Ectodermal cell (in vitro differentiated cells): ENCODE measurements at regions not wholly inside any gene's neighbourhood (a gene's known extent, or its start where the extent isn't known, plus 50 kb on each side); places are given as distances from the start of the nearest gene placed in this dataset.
"Not testable (repeated sequence)": the region's sequence is repeated elsewhere in the genome, so short reads cannot be mapped to it uniquely, and the experiment has no call there.

Experiments
- H3K27ac ChIP-seq: 2 replicates; pipeline ENCODE4 v1.7.0; 2013; ENCODE audit warnings: mild to moderate bottlenecking, low read depth, low read length; ENCODE audit not compliant: insufficient read depth, poor library complexity, severe bottlenecking
- H3K27me3 ChIP-seq: 2 replicates; pipeline ENCODE4 v1.7.0; 2013; ENCODE audit warnings: mild to moderate bottlenecking, low read length; ENCODE audit not compliant: insufficient read depth, control insufficient read depth, poor library complexity, severe bottlenecking
- H3K36me3 ChIP-seq: one replicate; pipeline ENCODE4 v1.7.0; 2013; ENCODE audit warnings: low read length; ENCODE audit not compliant: control insufficient read depth, insufficient read depth
- H3K4me1 ChIP-seq: one replicate; pipeline ENCODE4 v1.7.0; 2013; ENCODE audit warnings: low read length; ENCODE audit not compliant: control insufficient read depth, insufficient read depth
- H3K4me3 ChIP-seq: 2 replicates; pipeline ENCODE4 v1.7.0; 2013; ENCODE audit warnings: low read depth, low read length, control low read depth; ENCODE audit not compliant: insufficient read depth
- H3K9me3 ChIP-seq: 2 replicates; pipeline ENCODE4 v1.7.0; 2013; ENCODE audit warnings: mild to moderate bottlenecking, low read length, moderate library complexity; ENCODE audit not compliant: control insufficient read depth
- WGBS, 2 experiments: methylation state at CpG; one replicate each; pipeline ENCODE4 v1.1.7; 2013; ENCODE audit warnings: missing lambda C conversion rate in 2 of 2; 5-methylcytosine and 5-hydroxymethylcytosine counted together

DNA sequence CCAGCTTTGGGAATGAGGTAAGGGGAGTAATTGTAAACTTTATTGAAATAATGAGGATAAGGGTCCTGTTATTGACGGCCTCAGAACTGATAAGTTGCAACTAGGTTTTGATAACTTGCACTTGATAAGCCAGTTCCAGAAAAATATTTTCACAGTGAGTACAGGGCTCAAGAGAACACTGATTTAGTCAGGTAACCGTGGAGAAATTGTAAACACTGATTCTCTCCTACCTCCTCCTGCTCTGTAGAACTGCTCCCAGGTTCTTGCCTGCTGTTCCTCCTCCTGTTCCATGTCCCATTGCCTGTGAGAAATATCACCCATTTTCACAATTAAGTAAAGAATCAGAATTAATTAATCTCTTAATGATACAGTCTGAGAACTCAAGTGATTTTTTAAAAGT lies 55.0 kb upstream of the CXXC4 start:
- 94% methylated on average over 2 of the region's 2 CpGs for WGBS, 2 experiments
- H3K4me3 ChIP-seq = no peak overlapping the region
- no peaks in the 10 kb centered on the region for H3K9me3 ChIP-seq
- H3K27ac ChIP-seq = no peak overlapping the region
- no peaks in the 10 kb centered on the region for H3K27me3 ChIP-seq
- H3K36me3 ChIP-seq = no peaks in the 10 kb centered on the region
- no peaks in the 10 kb centered on the region for H3K4me1 ChIP-seq

DNA sequence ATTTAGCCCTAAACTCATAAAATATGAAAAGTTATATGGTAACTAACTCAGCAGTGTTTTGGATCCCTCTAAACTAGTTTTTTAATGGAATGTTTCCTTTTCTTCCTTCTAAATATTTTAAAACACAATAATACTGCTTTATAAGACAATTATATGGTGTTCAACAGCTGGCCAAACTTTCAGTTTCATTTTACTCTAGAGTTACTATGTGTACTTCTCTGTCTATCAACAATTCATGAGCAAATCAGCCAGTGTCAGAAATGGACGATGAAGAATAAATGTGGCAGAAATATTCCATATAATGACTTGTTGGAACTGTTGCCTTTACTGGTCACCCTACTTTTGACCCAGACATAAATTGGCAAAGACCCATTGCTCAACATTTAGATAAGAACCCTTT lies 64.8 kb upstream of the CXXC4 start:
- H3K36me3 ChIP-seq = no peaks in the 10 kb centered on the region
- H3K27me3 ChIP-seq = no peaks in the 10 kb centered on the region
- H3K4me3 ChIP-seq = no peak overlapping the region
- no peak overlapping the region for H3K27ac ChIP-seq
- no peaks in the 10 kb centered on the region for H3K9me3 ChIP-seq
- 91 to 100% methylated on average over 1 of the region's 1 CpG for WGBS, 2 experiments
- no peaks in the 10 kb centered on the region for H3K4me1 ChIP-seq

DNA sequence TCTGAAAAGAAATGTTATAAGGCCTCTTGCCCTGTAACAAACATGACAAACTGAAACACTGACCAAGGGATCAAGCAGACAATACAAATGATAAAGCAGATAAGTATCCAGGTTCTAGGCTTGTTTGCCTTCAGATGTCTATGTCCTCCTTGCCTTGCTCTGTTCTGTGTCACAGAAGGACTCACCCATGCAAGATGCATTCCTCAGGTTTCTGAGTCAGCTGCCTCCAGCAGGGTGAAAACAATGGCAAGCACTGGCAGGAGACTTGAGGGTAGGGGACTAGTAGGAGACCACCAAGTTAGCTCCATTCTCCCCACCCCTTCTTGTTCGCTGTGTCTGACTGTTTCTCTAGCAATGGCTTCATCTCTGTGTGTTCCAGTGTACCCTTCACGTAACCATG lies 76.6 kb upstream of the CXXC4 start:
- WGBS, 2 experiments = 77 to 83% methylated on average over 2 of the region's 2 CpGs
- H3K27me3 ChIP-seq = no peaks in the 10 kb centered on the region
- no peaks in the 10 kb centered on the region for H3K9me3 ChIP-seq
- H3K4me1 ChIP-seq = peaks cover 5% of the 10 kb centered on the region
- no peak overlapping the region for H3K4me3 ChIP-seq
- H3K27ac ChIP-seq = no peak overlapping the region
- H3K36me3 ChIP-seq = no peaks in the 10 kb centered on the region

DNA sequence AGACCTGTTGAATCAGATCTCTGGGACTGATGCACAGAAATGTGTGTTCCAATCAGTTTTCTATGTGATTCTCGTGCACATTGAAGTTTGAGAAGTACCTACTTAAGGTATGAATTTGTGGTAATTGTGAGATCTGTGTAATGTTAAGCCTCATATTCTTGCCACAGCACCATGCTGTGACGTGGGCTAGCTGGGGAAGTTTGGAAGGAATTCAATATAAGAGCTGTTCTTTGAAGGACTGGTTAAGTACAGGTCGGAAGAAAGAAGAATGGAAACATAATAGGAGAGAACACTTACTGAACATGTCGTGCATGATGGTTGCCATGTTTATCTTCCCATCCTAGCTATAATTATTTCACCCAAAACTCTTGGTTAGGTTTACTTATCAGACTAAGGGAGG lies 79.7 kb upstream of the CXXC4 start:
- Histone ChIP-seq H3K27ac (no peak overlapping the region), H3K9me3 (no peaks in the 10 kb centered on the region), H3K4me3 (no peak overlapping the region), H3K27me3 (no peaks in the 10 kb centered on the region), H3K36me3 (no peaks in the 10 kb centered on the region), H3K4me1 (peaks cover 5% of the 10 kb centered on the region)
- WGBS, 2 experiments = 92 to 93% methylated on average over 4 of the region's 4 CpGs

DNA sequence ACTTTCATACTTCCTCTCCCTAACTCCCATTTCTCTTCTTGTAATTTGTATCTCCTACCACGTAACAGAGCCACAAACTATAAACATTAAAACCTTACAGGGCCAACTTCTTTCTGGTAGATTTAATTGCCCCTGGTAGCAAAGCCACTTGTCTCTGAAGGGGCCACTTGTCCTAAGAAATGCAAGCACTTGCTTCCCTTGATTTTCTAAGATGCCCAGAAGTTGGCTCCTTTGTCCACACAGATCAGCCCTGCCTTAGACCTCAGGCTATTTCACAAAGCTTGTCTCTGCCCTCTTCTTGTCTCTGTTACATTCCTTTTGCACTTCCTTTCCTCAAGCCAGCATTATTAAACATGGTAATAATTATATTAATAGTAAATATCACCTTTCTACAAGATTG lies 80.6 kb upstream of the CXXC4 start:
- H3K9me3 ChIP-seq = no peaks in the 10 kb centered on the region

DNA sequence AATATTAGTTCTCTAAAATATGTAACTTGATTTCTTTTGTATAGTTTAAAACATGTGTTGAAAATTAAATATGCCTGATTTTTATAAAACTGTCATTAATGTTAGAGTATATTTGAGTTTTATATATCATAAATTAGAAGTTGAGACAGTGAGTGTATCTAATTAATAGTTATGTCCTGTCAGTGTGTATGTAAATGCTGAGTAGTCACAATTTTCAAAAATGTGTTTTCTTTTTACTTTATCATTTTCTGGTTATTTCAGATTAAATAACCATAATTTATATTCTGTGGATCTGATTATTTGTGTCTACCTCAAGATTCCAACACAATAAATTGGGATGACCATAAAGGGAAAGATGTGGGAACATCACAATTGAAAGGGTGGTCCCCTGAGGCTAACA lies 82.7 kb upstream of the CXXC4 start:
- Histone ChIP-seq H3K4me1 (no peaks in the 10 kb centered on the region), H3K4me3 (no peak overlapping the region), H3K36me3 (no peaks in the 10 kb centered on the region), H3K9me3 (no peaks in the 10 kb centered on the region), H3K27ac (no peak overlapping the region), H3K27me3 (no peaks in the 10 kb centered on the region)

More for the DNA sequence above, 80.6 kb upstream of the CXXC4 start:
- 90 to 93% methylated on average over 1 of the region's 1 CpG for WGBS, 2 experiments
- H3K27me3 ChIP-seq = no peaks in the 10 kb centered on the region
- H3K36me3 ChIP-seq = no peaks in the 10 kb centered on the region
- H3K4me1 ChIP-seq = peaks cover 5% of the 10 kb centered on the region
- H3K27ac ChIP-seq = peak overlapping the region; percentile 8
- no peak overlapping the region for H3K4me3 ChIP-seq

DNA sequence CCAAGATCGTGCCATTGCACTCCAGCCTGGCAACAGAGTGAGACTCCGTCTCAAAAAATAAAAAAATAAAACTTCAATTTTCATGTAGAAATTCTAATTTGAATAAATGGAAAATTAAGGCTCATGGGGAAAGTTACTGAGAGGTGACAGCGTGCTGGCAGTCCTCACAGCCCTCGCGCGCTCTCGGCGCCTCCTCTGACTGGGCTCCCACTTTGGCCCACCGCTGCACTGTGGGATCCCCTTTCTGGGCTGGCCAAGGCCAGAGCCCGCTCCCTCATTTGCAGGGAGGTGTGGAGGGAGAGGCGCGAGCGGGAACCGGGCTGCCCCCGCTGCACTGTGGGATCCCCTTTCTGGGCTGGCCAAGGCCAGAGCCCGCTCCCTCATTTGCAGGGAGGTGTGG lies 86.8 kb upstream of the CXXC4 start:
- 96 to 98% methylated on average over 9 to 10 of the region's 16 CpGs for WGBS, 2 experiments
- H3K27ac ChIP-seq, H3K27me3 ChIP-seq, H3K4me1 ChIP-seq, H3K9me3 ChIP-seq, H3K36me3 ChIP-seq, H3K4me3 ChIP-seq: not testable (repeated sequence)

DNA sequence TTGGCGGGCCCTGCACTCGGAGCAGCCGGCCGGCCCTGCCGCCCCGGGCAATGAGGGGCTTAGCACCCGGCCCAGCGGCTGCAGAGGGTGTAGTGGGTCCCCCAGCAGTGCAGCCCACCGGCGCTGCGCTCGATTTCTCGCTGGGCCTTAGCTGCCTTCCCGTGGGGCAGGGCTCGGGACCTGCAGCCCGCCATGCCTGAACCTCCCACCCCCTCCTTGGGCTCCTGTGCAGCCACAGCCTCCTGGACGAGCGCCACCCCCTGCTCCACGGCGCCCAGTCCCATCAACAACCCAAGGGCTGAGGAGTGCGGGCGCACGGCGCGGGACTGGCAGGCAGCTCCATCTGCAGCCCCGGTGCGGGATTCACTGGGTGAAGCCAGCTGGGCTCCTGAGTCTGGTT lies 87.4 kb upstream of the CXXC4 start:
- 92 to 93% methylated on average over 27 of the region's 27 CpGs for WGBS, 2 experiments
- H3K27ac ChIP-seq = not testable (repeated sequence)

DNA sequence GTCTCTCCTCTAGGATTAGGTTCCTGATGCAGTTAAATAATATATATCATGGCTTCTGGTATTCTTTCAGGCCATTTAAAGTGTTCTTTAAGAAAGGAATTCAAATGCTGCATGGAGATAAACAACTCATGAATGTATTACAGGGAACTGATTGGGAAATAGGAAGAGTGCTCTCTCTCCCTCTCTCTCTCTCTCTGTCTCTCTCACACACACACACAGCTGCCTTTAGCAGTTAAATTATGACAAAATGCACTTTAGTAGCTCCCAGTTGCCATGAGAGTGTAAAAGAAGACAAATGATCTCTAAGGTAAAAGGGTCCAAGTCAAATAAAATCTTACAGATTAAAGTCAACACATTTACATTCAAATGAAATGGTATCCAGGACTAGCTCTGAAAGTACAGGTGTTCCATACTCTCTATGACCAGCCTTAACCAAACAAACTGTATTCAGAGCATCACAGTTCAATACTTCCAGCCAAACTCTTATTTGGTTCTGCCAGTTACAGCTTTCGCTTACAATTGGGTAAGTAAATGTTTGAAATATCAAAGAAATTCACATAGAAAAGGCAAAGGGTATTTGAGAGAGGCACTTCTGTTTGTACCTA lies 94.7 kb upstream of the CXXC4 start:
- Histone ChIP-seq H3K9me3 (no peaks in the 10 kb centered on the region), H3K36me3 (no peaks in the 10 kb centered on the region), H3K4me1 (peaks cover 16% of the 10 kb centered on the region), H3K4me3 (no peak overlapping the region), H3K27ac (no peak overlapping the region), H3K27me3 (no peaks in the 10 kb centered on the region)
- 95 to 100% methylated on average over 1 of the region's 1 CpG for WGBS, 2 experiments

More for the DNA sequence above, 87.4 kb upstream of the CXXC4 start:
- H3K27me3 ChIP-seq, H3K36me3 ChIP-seq, H3K4me1 ChIP-seq, H3K4me3 ChIP-seq, H3K9me3 ChIP-seq: not testable (repeated sequence)

DNA sequence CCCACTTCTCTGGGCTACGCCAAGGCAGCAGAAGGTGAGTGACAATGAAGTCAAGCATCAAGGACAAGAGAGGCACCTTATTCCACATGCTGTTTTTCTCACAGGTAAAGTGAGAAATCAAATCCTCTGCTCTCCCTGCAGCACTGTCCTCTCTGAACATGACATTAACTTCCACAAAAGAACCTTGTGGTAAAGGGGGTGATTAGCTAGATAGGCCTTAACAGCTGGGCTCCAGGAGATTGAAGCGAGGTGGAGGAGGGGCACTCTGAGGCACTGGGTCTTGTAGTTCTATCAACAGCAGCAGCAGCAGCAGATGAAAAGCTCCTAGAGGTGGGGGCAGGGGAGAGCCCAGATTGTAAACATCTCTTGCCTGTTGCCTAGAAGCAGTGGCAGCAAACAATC lies 96.8 kb upstream of the CXXC4 start:
- Histone ChIP-seq H3K4me3 (no peak overlapping the region), H3K4me1 (peaks cover 16% of the 10 kb centered on the region), H3K27me3 (no peaks in the 10 kb centered on the region), H3K9me3 (no peaks in the 10 kb centered on the region), H3K36me3 (no peaks in the 10 kb centered on the region), H3K27ac (peak overlapping the region; percentile 77)
- 11 to 26% methylated on average over 2 of the region's 2 CpGs for WGBS, 2 experiments

DNA sequence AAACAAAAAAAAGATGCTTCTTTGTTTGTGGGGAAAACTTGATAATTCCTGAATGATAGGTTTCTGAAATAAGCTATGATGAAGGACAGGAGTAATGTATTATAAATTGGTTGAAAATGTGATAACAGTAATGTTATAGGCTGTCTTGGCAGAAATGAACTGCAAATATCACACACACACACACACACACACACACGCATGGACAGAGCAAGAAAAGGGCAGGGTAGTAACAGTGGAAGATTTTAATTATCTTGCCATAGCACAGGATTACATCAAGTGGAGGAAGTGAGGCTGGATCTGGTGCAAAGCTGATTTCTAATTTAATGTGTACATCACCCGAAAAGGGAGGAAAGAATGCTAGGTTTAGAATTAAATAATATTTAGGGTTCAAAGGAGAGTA lies 97.5 kb upstream of the CXXC4 start:
- H3K4me3 ChIP-seq = no peak overlapping the region
- 94 to 100% methylated on average over 1 of the region's 2 CpGs for WGBS, 2 experiments
- H3K27ac ChIP-seq = peak overlapping the region; percentile 77

More for the DNA sequence above, 97.5 kb upstream of the CXXC4 start:
- no peaks in the 10 kb centered on the region for H3K27me3 ChIP-seq
- H3K9me3 ChIP-seq = no peaks in the 10 kb centered on the region
- peaks cover 16% of the 10 kb centered on the region for H3K4me1 ChIP-seq
- no peaks in the 10 kb centered on the region for H3K36me3 ChIP-seq
